Thymus (tissue), 11 donors: ENCODE measurements at regions not wholly inside any gene's neighbourhood (a gene's known extent, or its start where the extent isn't known, plus 50 kb on each side); places are given as distances from the start of the nearest gene placed in this dataset.

Experiments used
- DNase-seq, 9 donors: peaks; one replicate each; pipeline ENCODE4 v3.0.0-alpha.2; 2013; ENCODE audit warnings: low spot score in 9 of 9, low read depth in 6 of 9, missing footprints in 1 of 9
- H3K27ac ChIP-seq, 2 donors: one replicate each; pipeline ENCODE4 v1.5.1; 2013; ENCODE audit warnings: control low read depth in 1 of 2, low read depth in 1 of 2, low read length in 1 of 2, mild to moderate bottlenecking in 1 of 2, moderate library complexity in 1 of 2
- H3K27me3 ChIP-seq, 2 donors: one replicate each; pipeline ENCODE4 v1.5.1; 2013; ENCODE audit warnings: low read length in 1 of 2; ENCODE audit not compliant: control insufficient read depth in 2 of 2, insufficient read depth in 1 of 2
- H3K36me3 ChIP-seq, 2 donors: one replicate each; pipeline ENCODE4 v1.5.1; 2013; ENCODE audit warnings: low read length in 1 of 2, mild to moderate bottlenecking in 1 of 2, moderate library complexity in 1 of 2; ENCODE audit not compliant: control insufficient read depth in 2 of 2, insufficient read depth in 2 of 2
- H3K4me1 ChIP-seq, 2 donors: one replicate each; pipeline ENCODE4 v1.5.1; 2013; ENCODE audit warnings: low read length in 2 of 2; ENCODE audit not compliant: control insufficient read depth in 2 of 2, insufficient read depth in 2 of 2
- H3K4me3 ChIP-seq, 2 donors: one replicate each; pipeline ENCODE4 v1.5.1; 2013; ENCODE audit warnings: low read length in 2 of 2, control low read depth in 1 of 2, mild to moderate bottlenecking in 1 of 2
- H3K9me3 ChIP-seq, 2 donors: one replicate each; pipeline ENCODE4 v1.5.1; 2013; ENCODE audit warnings: low read length in 1 of 2, mild to moderate bottlenecking in 1 of 2; ENCODE audit not compliant: control insufficient read depth in 2 of 2, insufficient read depth in 1 of 2
- WGBS: extraction: QIAGEN DNeasy Blood & Tissue Kit; methylation state at CpG from one replicate; pipeline ENCODE4 v1.1.7; 2013; 5-methylcytosine and 5-hydroxymethylcytosine counted together
- donor health status: healthy.

DNA sequence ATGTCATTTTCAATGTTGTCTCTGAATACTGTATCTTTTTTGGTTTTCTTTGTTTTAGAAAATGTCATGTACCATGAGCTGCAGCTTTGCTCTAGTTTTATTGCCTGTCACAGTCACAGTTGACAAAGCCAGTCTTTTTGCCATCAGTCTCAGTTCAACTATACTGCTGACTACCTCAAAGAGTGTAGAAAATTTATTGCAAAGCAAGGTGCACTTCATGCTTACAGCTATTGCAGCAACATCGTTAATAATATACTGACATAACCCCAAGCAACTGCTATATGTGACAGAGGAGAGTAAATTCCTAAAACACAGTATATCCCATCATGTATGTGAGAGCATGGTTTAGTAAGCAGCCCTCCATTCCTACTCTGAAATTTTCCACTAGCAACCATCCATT, 2022.3 kb downstream of the ARAP2 start:
- Histone ChIP-seq H3K4me3 (no peak overlapping the region), H3K9me3 (peaks cover 0 to 8% of the 10 kb centered on the region in 2 donors), H3K27me3 (no peaks in the 10 kb centered on the region), H3K36me3 (no peaks in the 10 kb centered on the region), H3K27ac (no peak overlapping the region), H3K4me1 (no peaks in the 10 kb centered on the region)
- DNase-seq = no peak
- WGBS = 96% methylated on average over 1 of the region's 1 CpG

DNA sequence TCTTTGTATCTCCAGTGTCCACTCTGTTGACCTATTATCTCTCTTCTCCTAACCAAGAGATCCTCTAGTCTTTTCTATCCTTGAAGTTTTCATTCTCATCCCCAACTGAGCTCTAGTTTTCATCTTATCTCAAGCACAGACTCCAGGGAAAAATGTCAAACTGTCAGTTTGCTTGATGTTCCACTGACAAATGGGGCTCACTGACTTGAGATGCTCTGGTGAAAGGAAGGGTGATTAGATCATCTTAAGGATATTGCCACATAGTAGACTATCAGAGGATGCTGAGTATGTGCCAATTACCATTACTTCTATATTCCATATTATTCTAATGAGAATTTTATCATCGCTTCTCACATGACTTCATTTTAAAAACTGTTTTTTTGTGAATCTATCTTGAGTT, 2008.2 kb downstream of the ARAP2 start:
- 90% methylated on average over 1 of the region's 1 CpG for WGBS
- no peaks in the 10 kb centered on the region for H3K4me1 ChIP-seq
- no peaks in the 10 kb centered on the region for H3K9me3 ChIP-seq
- no peak overlapping the region for H3K4me3 ChIP-seq
- H3K27me3 ChIP-seq = no peaks in the 10 kb centered on the region
- H3K27ac ChIP-seq = no peak overlapping the region
- H3K36me3 ChIP-seq = no peaks in the 10 kb centered on the region
- DNase-seq = no peak

DNA sequence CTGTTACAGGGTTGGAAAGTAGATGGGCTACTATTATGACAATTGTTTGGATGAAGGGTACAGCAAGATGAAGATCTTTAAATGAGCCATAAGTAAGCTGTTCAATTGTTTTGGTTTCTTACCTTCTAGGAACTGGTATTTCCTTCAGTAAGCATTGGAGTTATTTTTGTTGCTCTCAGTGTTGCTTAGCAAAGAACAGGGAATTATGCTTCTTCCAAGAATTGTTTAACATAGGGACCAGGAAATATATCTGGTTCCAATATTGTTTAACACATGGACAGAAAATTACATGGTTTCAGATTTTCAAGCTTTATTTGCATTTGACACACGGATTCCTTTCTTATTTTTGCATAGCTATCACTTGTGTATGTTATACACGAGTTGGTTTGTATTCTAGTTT, 1999.0 kb downstream of the ARAP2 start:
- H3K27me3 ChIP-seq = no peaks in the 10 kb centered on the region
- H3K36me3 ChIP-seq = no peaks in the 10 kb centered on the region
- H3K4me1 ChIP-seq = no peaks in the 10 kb centered on the region
- 82% methylated on average over 2 of the region's 2 CpGs for WGBS
- DNase-seq = no peak
- H3K4me3 ChIP-seq = no peak overlapping the region
- H3K27ac ChIP-seq = no peak overlapping the region
- H3K9me3 ChIP-seq = no peaks in the 10 kb centered on the region

DNA sequence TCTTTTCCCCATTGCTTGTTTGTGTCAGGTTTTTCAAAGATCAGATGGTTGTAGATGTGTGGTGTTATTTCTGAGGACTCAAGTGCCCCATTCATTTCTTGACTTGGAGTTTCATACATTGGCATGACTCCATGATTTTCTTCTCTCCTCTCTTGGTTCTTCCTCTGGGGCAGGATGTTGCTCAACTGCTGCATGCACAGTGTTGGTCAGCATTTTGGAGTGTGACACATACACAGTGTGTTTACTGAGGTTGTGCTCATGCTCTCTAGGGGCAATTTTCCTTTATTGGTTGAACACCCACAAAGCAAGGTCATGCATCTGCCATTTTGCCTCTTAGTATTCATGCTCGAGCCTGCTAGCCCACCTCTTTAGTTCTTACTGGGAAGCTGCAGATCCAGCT, 1993.8 kb downstream of the ARAP2 start:
- Histone ChIP-seq H3K27me3 (no peaks in the 10 kb centered on the region), H3K9me3 (no peaks in the 10 kb centered on the region), H3K36me3 (no peaks in the 10 kb centered on the region), H3K4me1 (no peaks in the 10 kb centered on the region), H3K4me3 (no peak overlapping the region), H3K27ac (no peak overlapping the region)
- DNase-seq = no peak
- WGBS = 88% methylated on average over 1 of the region's 1 CpG

DNA sequence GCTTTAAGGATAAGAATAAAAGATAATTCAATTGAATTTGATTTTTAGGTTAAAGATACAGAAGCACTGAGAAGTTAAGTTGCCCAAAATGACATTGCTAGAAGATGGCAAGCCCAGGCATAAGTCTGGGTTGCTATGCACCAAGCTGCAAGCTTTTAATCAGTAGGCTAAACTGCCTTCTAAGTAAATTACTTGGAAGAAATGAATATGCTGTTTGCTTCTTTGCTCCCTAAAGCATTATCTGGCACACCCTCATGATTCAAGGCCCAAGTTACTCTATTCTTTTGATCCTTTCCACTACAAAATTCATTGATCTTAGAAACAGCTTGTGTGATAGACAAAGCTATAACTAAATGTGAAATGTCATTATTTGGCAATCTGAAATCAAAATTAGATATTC, 1991.1 kb downstream of the ARAP2 start:
- Histone ChIP-seq H3K27me3 (no peaks in the 10 kb centered on the region), H3K9me3 (no peaks in the 10 kb centered on the region), H3K36me3 (no peaks in the 10 kb centered on the region), H3K4me3 (no peak overlapping the region), H3K4me1 (no peaks in the 10 kb centered on the region), H3K27ac (no peak overlapping the region)
- DNase-seq = no peak

DNA sequence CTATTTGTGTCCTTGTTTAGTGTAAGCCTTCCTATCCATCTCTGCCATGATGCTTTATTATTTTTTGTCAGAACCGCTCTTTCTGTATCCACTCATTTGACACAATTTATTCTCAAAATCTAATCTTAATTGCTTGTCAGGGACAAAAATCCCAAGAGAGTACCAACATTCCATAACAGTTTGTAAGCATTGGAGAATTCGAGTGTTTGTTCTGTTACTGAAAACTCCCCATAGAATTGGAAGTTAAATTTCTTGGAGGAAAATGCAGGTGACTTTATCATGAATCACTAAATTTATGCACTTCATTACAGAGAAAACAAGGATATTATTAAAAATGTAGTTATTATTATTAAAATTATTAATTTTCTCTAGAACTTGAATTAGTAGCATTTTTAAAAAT, 1986.1 kb downstream of the ARAP2 start:
- Histone ChIP-seq H3K36me3 (no peaks in the 10 kb centered on the region), H3K4me1 (no peaks in the 10 kb centered on the region), H3K27me3 (no peaks in the 10 kb centered on the region), H3K27ac (no peak overlapping the region), H3K4me3 (no peak overlapping the region), H3K9me3 (peaks cover 0 to 7% of the 10 kb centered on the region in 2 donors)
- WGBS = 94% methylated on average over 2 of the region's 2 CpGs
- DNase-seq = no peak

DNA sequence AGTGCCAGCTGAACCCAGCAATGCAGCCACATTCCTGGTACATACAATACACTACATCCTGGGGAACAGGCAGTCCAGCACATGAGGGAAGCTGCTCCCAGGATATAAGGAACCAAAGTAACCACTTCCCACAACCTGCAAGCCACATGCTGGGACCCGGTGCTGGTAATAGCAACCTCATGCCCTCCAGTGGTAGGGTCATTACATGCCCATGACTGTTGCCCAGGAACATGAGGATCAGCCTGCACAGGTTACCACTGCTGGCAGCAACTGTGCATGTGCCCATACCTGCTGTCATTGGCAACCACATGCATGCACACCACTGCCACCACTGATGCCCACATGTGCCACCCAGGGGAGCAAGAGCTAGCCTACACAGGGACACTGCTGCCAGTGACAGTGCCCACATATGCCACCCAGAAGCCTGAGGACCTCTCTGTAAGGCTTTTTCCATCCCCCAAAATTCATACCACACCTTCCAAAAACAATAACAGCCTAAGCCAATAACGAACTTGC, 1982.5 kb downstream of the ARAP2 start:
- WGBS = 90% methylated on average over 2 of the region's 2 CpGs
- Histone ChIP-seq H3K27ac (no peak overlapping the region), H3K4me1 (no peaks in the 10 kb centered on the region)

DNA sequence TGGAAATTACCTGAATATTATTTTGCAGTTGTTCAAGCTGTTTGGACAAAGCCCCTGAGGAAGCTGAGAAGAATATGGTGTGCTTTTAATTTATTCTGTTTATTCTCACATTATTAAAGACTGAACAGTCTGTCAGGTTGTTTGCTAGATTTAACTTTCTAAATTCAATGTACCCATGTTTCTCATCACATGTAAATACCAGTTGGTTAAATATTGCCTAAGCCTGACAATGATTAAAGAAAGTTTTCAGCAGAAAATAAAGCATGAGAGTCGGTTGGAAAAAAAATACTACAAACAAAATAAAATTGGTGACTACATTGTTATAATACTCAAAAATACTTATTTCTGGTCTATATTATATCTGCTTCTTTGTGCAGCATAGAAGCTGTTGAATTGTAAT, 1974.7 kb downstream of the ARAP2 start:
- no peaks in the 10 kb centered on the region for H3K36me3 ChIP-seq
- no peak overlapping the region for H3K27ac ChIP-seq
- no peaks in the 10 kb centered on the region for H3K9me3 ChIP-seq
- H3K4me3 ChIP-seq = no peak overlapping the region
- no peaks in the 10 kb centered on the region for H3K27me3 ChIP-seq
- no peak for DNase-seq
- H3K4me1 ChIP-seq = no peaks in the 10 kb centered on the region
- WGBS = 90% methylated on average over 1 of the region's 1 CpG

More for the DNA sequence above, 1982.5 kb downstream of the ARAP2 start:
- Histone ChIP-seq H3K4me3 (no peak overlapping the region), H3K27me3 (no peaks in the 10 kb centered on the region), H3K36me3 (no peaks in the 10 kb centered on the region), H3K9me3 (peaks cover 0 to 7% of the 10 kb centered on the region in 2 donors)
- DNase-seq = no peak

DNA sequence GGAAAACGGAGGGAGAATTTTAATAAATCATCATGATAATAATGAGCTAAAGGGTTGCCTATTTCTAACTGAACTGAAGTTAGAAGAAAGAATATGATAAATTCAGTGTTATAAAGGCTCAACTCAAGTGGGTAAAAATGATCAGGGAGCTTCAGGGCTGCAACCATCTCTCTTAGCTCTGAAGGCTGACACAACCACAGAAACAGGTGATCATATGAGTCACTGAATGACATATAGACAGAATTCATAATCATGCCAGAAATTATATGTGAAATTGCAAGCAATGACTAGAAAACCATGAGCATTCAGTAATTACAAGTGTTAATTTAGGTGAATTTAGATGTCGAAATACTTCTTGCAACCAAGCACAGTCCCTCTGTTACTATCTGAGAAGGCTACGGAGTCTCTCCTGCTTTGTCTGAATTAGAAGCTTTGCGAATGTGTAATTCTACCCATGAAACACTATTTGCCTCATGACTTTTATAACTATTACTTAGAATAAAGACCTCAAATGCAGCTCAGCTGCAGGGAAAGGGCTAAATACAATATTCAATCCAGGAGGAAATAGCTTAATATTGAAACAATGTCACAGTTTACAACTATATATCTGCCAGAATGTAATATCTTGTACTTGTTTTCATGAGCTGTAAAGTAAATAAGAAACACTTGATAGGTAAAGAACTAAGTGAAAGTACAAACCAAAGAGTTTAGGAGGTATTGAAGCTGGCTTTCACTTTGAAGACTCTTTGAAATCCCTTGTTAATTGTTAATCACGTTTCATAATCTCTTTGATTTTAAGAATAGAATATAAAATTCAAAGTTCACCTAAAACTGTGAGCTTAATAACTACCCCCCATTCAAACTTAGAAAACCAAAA, 1972.6 kb downstream of the ARAP2 start:
- Histone ChIP-seq H3K36me3 (no peaks in the 10 kb centered on the region), H3K4me1 (no peaks in the 10 kb centered on the region), H3K27ac (no peak overlapping the region), H3K27me3 (no peaks in the 10 kb centered on the region), H3K4me3 (no peak overlapping the region), H3K9me3 (no peaks in the 10 kb centered on the region)
- 93% methylated on average over 5 of the region's 5 CpGs for WGBS
- DNase-seq = no peak
